ENCODE measurements at regions not wholly inside any gene's neighbourhood (a gene's known extent, or its start where the extent isn't known, plus 50 kb on each side); places are given as distances from the start of the nearest gene placed in this dataset.

DNA sequence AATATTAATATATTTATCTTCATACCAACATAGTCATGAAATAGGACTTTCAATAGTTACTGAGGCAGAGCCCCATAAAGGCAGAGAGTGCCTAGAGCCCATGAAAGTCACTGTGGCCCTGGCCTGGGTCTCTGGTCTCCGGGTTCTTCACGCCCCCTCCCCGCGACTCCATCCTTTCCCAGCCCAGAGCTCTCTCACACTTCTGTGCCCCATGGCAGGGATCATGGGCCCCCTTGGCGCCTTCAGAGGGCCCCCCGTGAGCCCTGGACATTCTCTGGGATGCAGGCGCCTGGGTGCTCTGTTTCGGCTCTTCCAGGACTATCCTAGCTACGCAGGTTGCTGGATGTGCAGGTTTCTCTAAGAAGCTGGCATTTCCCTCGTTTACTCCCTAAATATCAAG lies 228.4 kb downstream of the TEX29 start:
- TF ChIP-seq, protein P1, sequence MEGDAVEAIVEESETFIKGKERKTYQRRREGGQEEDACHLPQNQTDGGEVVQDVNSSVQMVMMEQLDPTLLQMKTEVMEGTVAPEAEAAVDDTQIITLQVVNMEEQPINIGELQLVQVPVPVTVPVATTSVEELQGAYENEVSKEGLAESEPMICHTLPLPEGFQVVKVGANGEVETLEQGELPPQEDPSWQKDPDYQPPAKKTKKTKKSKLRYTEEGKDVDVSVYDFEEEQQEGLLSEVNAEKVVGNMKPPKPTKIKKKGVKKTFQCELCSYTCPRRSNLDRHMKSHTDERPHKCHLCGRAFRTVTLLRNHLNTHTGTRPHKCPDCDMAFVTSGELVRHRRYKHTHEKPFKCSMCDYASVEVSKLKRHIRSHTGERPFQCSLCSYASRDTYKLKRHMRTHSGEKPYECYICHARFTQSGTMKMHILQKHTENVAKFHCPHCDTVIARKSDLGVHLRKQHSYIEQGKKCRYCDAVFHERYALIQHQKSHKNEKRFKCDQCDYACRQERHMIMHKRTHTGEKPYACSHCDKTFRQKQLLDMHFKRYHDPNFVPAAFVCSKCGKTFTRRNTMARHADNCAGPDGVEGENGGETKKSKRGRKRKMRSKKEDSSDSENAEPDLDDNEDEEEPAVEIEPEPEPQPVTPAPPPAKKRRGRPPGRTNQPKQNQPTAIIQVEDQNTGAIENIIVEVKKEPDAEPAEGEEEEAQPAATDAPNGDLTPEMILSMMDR (IDR thresholded peaks at IDR 0.05): no peak
- TF ChIP-seq POLR2A (IDR thresholded peaks at IDR 0.05; ENCODE audit: low read depth): no peak
- no peak for TF ChIP-seq POLR2AphosphoS5 (IDR thresholded peaks at IDR 0.05)

Data from esophagus muscularis mucosa (tissue), 3 donors.